K562 (cell line): ENCODE measurements at regions not wholly inside any gene's neighbourhood (a gene's known extent, or its start where the extent isn't known, plus 50 kb on each side); places are given as distances from the start of the nearest gene placed in this dataset.

Experiments
- ATAC-seq: fragments of 200-7000 bp; cut with Tn5 transposase; 3 replicates; pipeline ENCODE4 v1.9.1; 2020; ENCODE audit warnings: moderate library complexity
- BruUV-seq: library from RNA; stranded (reverse); fragments of 400-500 nt; replicated peaks from 2 replicates; lab custom pipeline; 2021; lab: Mats Ljungman, UMichigan
- CTCF ChIA-PET: fragments of 300-600 bp; formaldehyde crosslinking; extraction: SDS; loops from one replicate; lab custom pipeline; 2021; ENCODE audit warnings: low intra/inter-chr PET ratio; lab: Yijun Ruan, JAX
- POLR2A ChIA-PET: fragments of 300-600, 350-650 bp; sonication (Branson Sonifier 250); formaldehyde crosslinking; extraction: SDS; loops from one replicate; lab custom pipeline; 2021; ENCODE audit warnings: antibody characterized with exemption, inconsistent platforms; lab: Yijun Ruan, JAX
- DNase-seq, 4 experiments: peaks; one replicate each; pipeline versions ENCODE4 v3.0.0 to v3.0.0-alpha.2; 2011 to 2018; ENCODE audit warnings: low spot score in 3 of 4, mixed read lengths in 3 of 4; ENCODE audit errors: extremely low read depth in 1 of 4
- FAIRE-seq: peaks from 2 replicates; lab custom pipeline; 2011; peaks lifted over from hg19 to GRCh38; lab: Jason Lieb, UNC
- H2AFZ ChIP-seq: 2 replicates; pipeline ENCODE4 v1.6.0; 2011; ENCODE audit warnings: low read depth, low read length, control low read depth, inconsistent platforms
- H3K27ac ChIP-seq: fragments of 200-600 bp; 3 replicates; pipeline ENCODE4 v1.8.0; 2011; ENCODE audit warnings: low read depth, mild to moderate bottlenecking, control low read depth, inconsistent platforms, low read length, moderate library complexity, mixed read lengths; ENCODE audit errors: extremely low read depth
- H3K27me3 ChIP-seq, 2 experiments: fragments of 300-600 bp in 1 of 2; 2 replicates in 1 of 2; 3 replicates in 1 of 2; pipeline versions ENCODE4 v1.6.0 to v1.8.0; 2011; ENCODE audit warnings: inconsistent platforms in 2 of 2, low read length in 2 of 2, mild to moderate bottlenecking in 1 of 2, mixed read lengths in 1 of 2, moderate library complexity in 1 of 2; ENCODE audit not compliant: control insufficient read depth in 2 of 2, insufficient read depth in 2 of 2
- H3K36me3 ChIP-seq: fragments of 300-600 bp; 3 replicates; pipeline ENCODE4 v1.8.0; 2011; ENCODE audit warnings: mild to moderate bottlenecking, low read length, inconsistent platforms; ENCODE audit not compliant: control insufficient read depth, insufficient read depth
- H3K4me1 ChIP-seq, 2 experiments: fragments of 200-600 bp in 1 of 2; replicated peaks in 1 of 2; 2 replicates in 1 of 2; 3 replicates in 1 of 2; pipeline versions ENCODE4 v1.5.1 to v1.8.0; 2011; ENCODE audit warnings: inconsistent platforms in 2 of 2, low read length in 2 of 2, mild to moderate bottlenecking in 1 of 2, mixed read lengths in 1 of 2, moderate library complexity in 1 of 2; ENCODE audit not compliant: control insufficient read depth in 2 of 2, insufficient read depth in 2 of 2
- H3K4me2 ChIP-seq: 2 replicates; pipeline ENCODE4 v1.6.1; 2011; ENCODE audit warnings: low read length, control low read depth, inconsistent platforms, mixed read lengths; ENCODE audit not compliant: insufficient read depth
- H3K4me3 ChIP-seq: fragments of 200-600 bp; sonication (generic), shearing (Covaris generic); 2 replicates; pipeline ENCODE4 v1.5.1; 2016; ENCODE audit warnings: control low read depth, inconsistent platforms
- H3K79me2 ChIP-seq: fragments of 200-600 bp; 3 replicates; pipeline ENCODE4 v1.8.0; 2011; ENCODE audit warnings: low read length, inconsistent platforms; ENCODE audit not compliant: control insufficient read depth, insufficient read depth
- H3K9ac ChIP-seq, 2 experiments: 2 replicates each; pipeline versions ENCODE4 v1.6.0 to v1.6.1; 2011; ENCODE audit warnings: low read depth in 2 of 2, low read length in 2 of 2, control low read depth in 1 of 2, inconsistent platforms in 1 of 2, mild to moderate bottlenecking in 1 of 2, mixed read lengths in 1 of 2; ENCODE audit not compliant: insufficient read depth in 1 of 2
- H3K9me1 ChIP-seq: one replicate; pipeline ENCODE4 v1.6.0; 2011; ENCODE audit warnings: inconsistent platforms, mild to moderate bottlenecking, low read length, moderate library complexity; ENCODE audit not compliant: control insufficient read depth, insufficient read depth
- H3K9me3 ChIP-seq: replicated peaks from 2 replicates; pipeline ENCODE4 v1.5.1; 2011; ENCODE audit warnings: low read depth, low read length, inconsistent platforms; ENCODE audit not compliant: control insufficient read depth, insufficient read depth
- H4K20me1 ChIP-seq: replicated peaks from 2 replicates; pipeline ENCODE4 v1.6.1; 2011; ENCODE audit warnings: low read length, inconsistent platforms, mixed read lengths; ENCODE audit not compliant: control insufficient read depth, insufficient read depth
- C11orf30 ChIP-seq: fragments of 450-650 bp; IDR thresholded peaks from 2 replicates; pipeline ENCODE4 v1.6.1; 2016; ENCODE audit warnings: low read depth, mild to moderate bottlenecking
- NONO ChIP-seq, 2 experiments: fragments of 200-400 bp in 1 of 2; fragments of 450-650 bp in 1 of 2; formaldehyde crosslinking in 1 of 2; IDR thresholded peaks; 2 replicates each; pipeline ENCODE4 v1.6.1; 2017; ENCODE audit warnings: low read depth in 2 of 2, mild to moderate bottlenecking in 2 of 2, moderate library complexity in 2 of 2, low read length in 1 of 2
- NRF1 ChIP-seq, 2 experiments: fragments of 450-650 bp; IDR thresholded peaks in 1 of 2; conservative IDR thresholded peaks in 1 of 2; 2 replicates each; pipeline ENCODE4 v1.6.1; 2014; ENCODE audit warnings: mild to moderate bottlenecking in 2 of 2
- PRPF4 ChIP-seq: fragments of 200-400 bp; formaldehyde crosslinking; IDR thresholded peaks from one replicate; pipeline ENCODE4 v1.6.1; 2017; ENCODE audit warnings: low read length, low read depth, mild to moderate bottlenecking; ENCODE audit not compliant: insufficient read depth, poor library complexity, severe bottlenecking
- THAP7 ChIP-seq: fragments of 250-450 bp; sonication (Bioruptor Pico); IDR thresholded peaks from 2 replicates; pipeline ENCODE4 v1.5.0; 2021
- WGBS: fragments of 100-300 bp; shearing (Covaris generic); methylation state at CpG from one replicate; pipeline ENCODE4 v1.1.6; 2016; ENCODE audit warnings: low coverage, mixed read lengths; ENCODE audit not compliant: insufficient coverage; ENCODE audit errors: missing lambda C conversion rate; 5-methylcytosine and 5-hydroxymethylcytosine counted together
- in situ Hi-C: fragments of 300-500 bp; cut with MboI; formaldehyde crosslinking; loops from 4 replicates; pipeline ENCODE4 v1.15.0; 2018; ENCODE audit warnings: inconsistent platforms, mixed read lengths
- intact Hi-C: fragments of 100-400 bp; cut with micrococcal nuclease; formaldehyde crosslinking; loops from 2 replicates; pipeline ENCODE4 v1.14.2; 2022

GRCh38 chr10:118960157-118961090, 69.1 kb upstream of the NANOS1 start:
- DNase-seq (no peak), ATAC-seq (no peak), FAIRE-seq (no peak)
- no peaks in the 10 kb centered on the region for H3K9me3 ChIP-seq
- no peaks in the 10 kb centered on the region for H3K79me2 ChIP-seq
- WGBS, result 6% methylated on average over 14 of the region's 17 CpGs
- no peak overlapping the region for H3K4me3 ChIP-seq
- no peaks in the 10 kb centered on the region for H3K9me1 ChIP-seq
- TF ChIP-seq PRPF4, result no peak
- TF ChIP-seq NRF1 (conservative IDR thresholded peaks at IDR 0.05 in 1 of 2, IDR thresholded peaks at IDR 0.05 in 1 of 2), result peak in 1 of 2 experiments; percentile 25; a peak in 1 of 4 replicates
- H4K20me1 ChIP-seq, result no peaks in the 10 kb centered on the region
- H3K4me1 ChIP-seq, result no peaks in the 10 kb centered on the region; a peak in 1 of 5 replicates
- intact Hi-C loops, result no loop called here
- peaks cover 0 to 45% of the 10 kb centered on the region in 2 experiments; a peak in 2 of 5 replicates for H3K27me3 ChIP-seq
- ChIA-PET CTCF (no interaction called here), POLR2A (interaction anchor here (0.9 kb wide), 1 partner anchor 9 kb away, joined by 3 read pairs; no protein-coding TSS in a partner anchor)
- no peaks in the 10 kb centered on the region for H3K36me3 ChIP-seq
- BruUV-seq, result no TSS peak
- H3K27ac ChIP-seq, result no peak overlapping the region
- H3K4me2 ChIP-seq, result no peak overlapping the region
- in situ Hi-C loops, result no loop called here
- H3K9ac ChIP-seq, result no peak overlapping the region
- no peak overlapping the region for H2AFZ ChIP-seq

- ChIA-PET CTCF (no interaction called here), POLR2A (interaction anchor here (0.9 kb wide), 1 partner anchor 10 kb away, joined by 3 read pairs; no protein-coding TSS in a partner anchor)
- BruUV-seq, result no TSS peak
Observed at GRCh38 chr10:118961436-118961835, 68.1 kb upstream of the NANOS1 start.

More at GRCh38 chr10:118961436-118961835, 68.1 kb upstream of the NANOS1 start:
- no peak overlapping the region for H3K27ac ChIP-seq
- TF ChIP-seq C11orf30 (no peak), THAP7 (CRISPR knock-in tag) (no peak), NONO (IDR thresholded peaks at IDR 0.05; ENCODE audit: low read depth in 2 of 2, low read length in 1 of 2) (no peak)
- TF ChIP-seq, all 486 proteins: peak for 0
- intact Hi-C loops, result no loop called here
- no peak for ATAC-seq
- FAIRE-seq, result no peak
- Histone ChIP-seq H2AFZ (no peak overlapping the region), H4K20me1 (no peaks in the 10 kb centered on the region), H3K79me2 (no peaks in the 10 kb centered on the region), H3K9me3 (no peaks in the 10 kb centered on the region), H3K27me3 (peaks cover 0 to 44% of the 10 kb centered on the region in 2 experiments; a peak in 2 of 5 replicates), H3K4me2 (no peak overlapping the region), H3K36me3 (no peaks in the 10 kb centered on the region), H3K9me1 (no peaks in the 10 kb centered on the region), H3K9ac (no peak overlapping the region), H3K4me3 (no peak overlapping the region), H3K4me1 (no peaks in the 10 kb centered on the region; a peak in 1 of 5 replicates)
- WGBS, result 0% methylated on average over 3 of the region's 7 CpGs
- DNase-seq, result no peak
- in situ Hi-C loops, result no loop called here
